ENCODE measurements at regions not wholly inside any gene's neighbourhood (a gene's known extent, or its start where the extent isn't known, plus 50 kb on each side); places are given as distances from the start of the nearest gene placed in this dataset.
A peak's percentile ranks its signal among the peaks of the same experiment; 100 is the strongest.
"Not testable (repeated sequence)": the region's sequence is repeated elsewhere in the genome, so short reads cannot be mapped to it uniquely, and the experiment has no call there.

DNA sequence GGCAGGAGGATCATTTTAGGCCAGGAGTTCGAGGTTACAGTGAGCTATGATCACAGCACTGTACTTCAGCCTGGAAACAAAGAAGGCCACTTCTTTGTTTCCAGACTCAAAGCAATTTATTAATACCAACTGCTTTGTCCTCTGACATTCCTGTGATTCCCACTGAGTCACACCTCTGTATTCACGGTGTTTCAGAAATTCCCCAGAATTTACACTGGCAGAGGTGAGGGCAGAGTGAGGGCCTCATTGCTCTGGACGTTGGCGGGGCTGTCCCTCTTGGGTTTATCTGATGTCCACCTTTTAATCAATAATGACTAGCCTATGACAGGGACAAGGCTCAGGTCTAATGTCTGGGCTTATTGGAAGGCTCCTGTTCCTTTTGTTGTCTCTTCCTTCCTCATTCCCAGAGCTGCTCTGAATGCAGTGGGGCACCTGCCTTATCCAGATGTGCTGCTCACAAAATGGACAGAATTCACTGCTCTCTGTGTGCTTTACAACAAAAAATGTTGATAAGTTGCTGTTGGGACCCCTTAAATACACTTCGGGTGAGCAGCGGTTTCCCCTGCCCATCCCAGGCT lies 160.1 kb downstream of the BCL2L11 start:
- H3K4me3 ChIP-seq (ENCODE audit: low read depth in 1 of 2, low read length in 2 of 2); H3K27me3 ChIP-seq (ENCODE audit: control insufficient read depth in 1 of 2, insufficient read depth in 2 of 2, low read length in 2 of 2); H3K36me3 ChIP-seq (ENCODE audit: control insufficient read depth in 2 of 2, insufficient read depth in 2 of 2, low read length in 1 of 2); H3K27ac ChIP-seq (ENCODE audit: low read depth in 2 of 2, low read length in 1 of 2); H3K4me1 ChIP-seq (ENCODE audit: control insufficient read depth in 2 of 2, insufficient read depth in 2 of 2, low read length in 1 of 2); H3K9me3 ChIP-seq (ENCODE audit: control insufficient read depth in 2 of 2, insufficient read depth in 1 of 2, low read depth in 1 of 2, low read length in 1 of 2): not testable (repeated sequence)
- WGBS, 2 donors, result 87 to 95% methylated on average over 2 of the region's 6 CpGs

DNA sequence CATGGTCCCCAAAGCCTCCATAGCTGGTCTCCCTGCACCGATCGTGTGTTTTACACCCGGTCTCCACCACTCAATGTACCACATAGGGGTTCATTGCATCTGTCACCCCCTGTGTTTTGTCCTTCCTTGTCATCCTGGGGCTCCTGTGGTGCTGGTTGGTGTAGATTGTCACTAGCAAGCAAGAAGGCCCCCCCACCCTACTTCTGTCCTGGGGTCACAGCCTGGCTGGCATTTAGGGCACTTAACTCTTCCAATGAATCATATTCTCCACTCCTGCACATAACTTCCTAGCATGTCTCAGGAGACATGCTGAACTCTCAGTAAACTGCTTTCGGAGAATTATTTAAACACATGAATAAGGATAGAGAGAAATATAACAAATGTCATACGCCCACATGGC lies 161.4 kb downstream of the BCL2L11 start:
- no CpG with 5 or more reads among the region's 5 CpGs for WGBS, 2 donors
- H3K9me3 ChIP-seq (ENCODE audit: control insufficient read depth in 2 of 2, insufficient read depth in 1 of 2, low read depth in 1 of 2, low read length in 1 of 2); H3K4me1 ChIP-seq (ENCODE audit: control insufficient read depth in 2 of 2, insufficient read depth in 2 of 2, low read length in 1 of 2); H3K4me3 ChIP-seq (ENCODE audit: low read depth in 1 of 2, low read length in 2 of 2); H3K27ac ChIP-seq (ENCODE audit: low read depth in 2 of 2, low read length in 1 of 2); H3K36me3 ChIP-seq (ENCODE audit: control insufficient read depth in 2 of 2, insufficient read depth in 2 of 2, low read length in 1 of 2); H3K27me3 ChIP-seq (ENCODE audit: control insufficient read depth in 1 of 2, insufficient read depth in 2 of 2, low read length in 2 of 2): not testable (repeated sequence)

DNA sequence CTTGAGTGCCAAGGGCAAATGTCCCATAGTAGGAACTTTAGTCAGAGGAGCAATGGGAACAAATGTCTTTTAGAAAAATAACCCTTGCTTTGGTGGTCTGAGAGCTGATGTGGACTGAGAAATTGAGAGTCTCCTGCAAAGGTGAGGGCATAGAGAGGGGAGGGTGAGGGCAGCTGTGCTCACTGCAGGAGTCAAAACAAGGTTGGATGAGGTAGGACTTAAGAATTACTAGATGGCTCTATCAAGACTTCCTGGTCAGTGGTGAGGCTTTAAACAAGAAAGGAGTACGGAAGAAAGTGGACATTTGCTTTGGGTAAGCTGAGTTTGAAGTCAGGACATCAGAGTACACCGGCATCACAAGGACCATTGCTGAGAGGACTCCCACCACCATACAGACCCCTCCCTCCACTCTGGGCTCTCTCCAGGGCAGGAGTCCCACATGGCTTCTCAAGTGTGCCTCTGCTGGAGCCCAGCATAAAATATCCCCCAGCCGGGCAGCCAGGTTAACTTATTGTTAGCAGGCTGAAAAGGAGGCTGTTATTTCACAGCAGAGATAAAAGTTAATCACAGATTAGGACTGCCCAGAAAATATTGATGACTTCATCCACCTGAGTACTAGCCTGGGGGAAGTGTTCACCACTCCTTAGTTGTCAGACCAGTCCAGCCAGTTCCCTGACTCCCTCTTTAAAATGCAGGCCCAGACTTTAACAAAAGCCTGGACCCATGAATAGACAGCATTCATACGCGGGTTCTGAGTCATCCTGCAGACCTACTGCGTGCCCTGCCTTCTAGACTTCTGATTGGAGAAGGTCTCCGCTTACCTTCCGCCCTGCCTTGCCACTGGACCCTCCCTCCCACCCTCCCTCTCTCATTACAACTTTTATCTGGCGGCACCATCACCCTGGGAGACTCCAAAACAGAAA lies 167.2 kb downstream of the BCL2L11 start:
- H3K9me3 ChIP-seq (ENCODE audit: control insufficient read depth in 2 of 2, insufficient read depth in 1 of 2, low read depth in 1 of 2, low read length in 1 of 2); H3K4me3 ChIP-seq (ENCODE audit: low read depth in 1 of 2, low read length in 2 of 2); H3K4me1 ChIP-seq (ENCODE audit: control insufficient read depth in 2 of 2, insufficient read depth in 2 of 2, low read length in 1 of 2); H3K27me3 ChIP-seq (ENCODE audit: control insufficient read depth in 1 of 2, insufficient read depth in 2 of 2, low read length in 2 of 2); H3K36me3 ChIP-seq (ENCODE audit: control insufficient read depth in 2 of 2, insufficient read depth in 2 of 2, low read length in 1 of 2): not testable (repeated sequence)
- 39 to 47% methylated on average over 6 to 7 of the region's 9 CpGs for WGBS, 2 donors
- peak overlapping the region in 1 of 2 donors; percentile 13 for H3K27ac ChIP-seq (ENCODE audit: low read depth in 2 of 2, low read length in 1 of 2)

DNA sequence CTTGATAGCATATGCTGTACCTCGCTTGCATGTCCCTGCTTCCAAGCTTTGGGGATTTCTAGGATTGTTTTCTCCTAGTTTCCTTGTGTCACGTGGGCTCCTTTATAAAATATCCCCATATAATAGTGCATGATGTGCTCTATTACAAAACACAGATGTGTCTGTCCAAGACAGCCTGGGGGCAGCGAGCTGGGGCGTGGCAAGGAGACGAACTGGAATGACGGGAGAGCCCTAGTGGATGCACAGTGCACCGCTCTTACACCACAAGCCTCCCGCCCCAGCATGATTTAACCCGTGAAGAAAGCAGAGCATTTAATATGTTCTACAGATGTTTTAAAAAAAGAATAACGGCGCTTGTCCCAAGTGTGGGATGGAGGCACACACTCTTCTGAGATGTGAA lies 169.7 kb downstream of the BCL2L11 start:
- H3K36me3 ChIP-seq (ENCODE audit: control insufficient read depth in 2 of 2, insufficient read depth in 2 of 2, low read length in 1 of 2); H3K9me3 ChIP-seq (ENCODE audit: control insufficient read depth in 2 of 2, insufficient read depth in 1 of 2, low read depth in 1 of 2, low read length in 1 of 2); H3K4me1 ChIP-seq (ENCODE audit: control insufficient read depth in 2 of 2, insufficient read depth in 2 of 2, low read length in 1 of 2); H3K27me3 ChIP-seq (ENCODE audit: control insufficient read depth in 1 of 2, insufficient read depth in 2 of 2, low read length in 2 of 2); H3K27ac ChIP-seq (ENCODE audit: low read depth in 2 of 2, low read length in 1 of 2); H3K4me3 ChIP-seq (ENCODE audit: low read depth in 1 of 2, low read length in 2 of 2): not testable (repeated sequence)
- WGBS, 2 donors, result 58 to 59% methylated on average over 10 of the region's 11 CpGs

DNA sequence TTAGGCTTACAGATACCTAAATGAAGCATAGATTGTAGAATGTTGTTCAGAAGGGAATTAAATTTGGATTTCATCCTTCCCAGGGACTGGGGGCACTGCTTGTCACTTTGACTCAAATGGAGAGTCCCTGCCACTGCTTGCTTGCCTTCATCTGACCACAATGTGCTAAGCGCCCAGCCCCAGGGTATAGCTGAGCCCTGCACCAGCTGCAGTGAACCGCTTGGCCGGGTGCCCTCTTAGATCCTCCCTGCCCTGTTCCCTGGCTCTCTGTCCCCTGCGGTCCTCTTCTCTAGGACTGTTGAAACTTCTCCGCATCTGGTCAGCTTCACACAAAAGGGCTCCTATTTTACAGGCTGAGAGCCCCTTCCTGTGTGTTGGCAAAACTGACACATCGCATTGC lies 170.9 kb downstream of the BCL2L11 start:
- not testable (repeated sequence) for H3K4me1 ChIP-seq (ENCODE audit: control insufficient read depth in 2 of 2, insufficient read depth in 2 of 2, low read length in 1 of 2); H3K36me3 ChIP-seq (ENCODE audit: control insufficient read depth in 2 of 2, insufficient read depth in 2 of 2, low read length in 1 of 2); H3K9me3 ChIP-seq (ENCODE audit: control insufficient read depth in 2 of 2, insufficient read depth in 1 of 2, low read depth in 1 of 2, low read length in 1 of 2); H3K27ac ChIP-seq (ENCODE audit: low read depth in 2 of 2, low read length in 1 of 2); H3K4me3 ChIP-seq (ENCODE audit: low read depth in 1 of 2, low read length in 2 of 2); H3K27me3 ChIP-seq (ENCODE audit: control insufficient read depth in 1 of 2, insufficient read depth in 2 of 2, low read length in 2 of 2)
- 62 to 63% methylated on average over 4 to 5 of the region's 6 CpGs for WGBS, 2 donors

DNA sequence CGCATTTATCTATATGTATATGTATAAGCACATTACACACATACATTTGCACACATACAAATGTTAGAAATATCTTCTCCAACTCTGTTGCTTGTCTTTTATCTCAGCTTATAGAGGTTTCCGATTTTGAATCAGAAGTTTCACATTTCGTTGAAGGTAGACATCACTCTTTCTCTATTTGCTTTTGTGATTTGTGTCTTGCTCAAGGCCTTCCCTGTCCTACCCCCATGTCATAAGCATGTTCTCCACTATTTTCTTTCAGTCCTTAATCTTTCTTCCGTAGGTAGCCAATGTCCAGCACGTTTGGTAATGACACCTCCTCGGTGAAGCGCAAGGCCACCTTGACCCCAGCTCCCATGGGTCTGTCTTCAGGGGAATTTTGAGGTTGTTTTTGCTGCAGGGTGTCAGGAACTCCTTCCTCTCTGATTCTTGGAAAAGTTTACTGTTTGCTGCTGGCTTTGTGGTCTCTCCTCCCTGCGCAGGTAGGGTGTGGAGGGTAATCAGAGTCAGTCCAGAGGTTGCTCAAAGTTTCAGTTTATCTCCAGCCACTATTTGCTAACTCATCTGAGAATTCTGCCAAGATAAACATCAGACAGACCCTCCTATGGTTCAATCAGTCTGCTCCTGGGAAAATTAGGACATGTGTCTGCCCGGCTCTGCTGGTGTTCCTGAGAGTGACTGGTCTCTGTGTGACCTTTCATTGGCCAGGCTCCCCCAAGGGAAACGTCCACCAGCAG lies 171.7 kb downstream of the BCL2L11 start:
- H3K27me3 ChIP-seq (ENCODE audit: control insufficient read depth in 1 of 2, insufficient read depth in 2 of 2, low read length in 2 of 2); H3K36me3 ChIP-seq (ENCODE audit: control insufficient read depth in 2 of 2, insufficient read depth in 2 of 2, low read length in 1 of 2); H3K27ac ChIP-seq (ENCODE audit: low read depth in 2 of 2, low read length in 1 of 2); H3K4me3 ChIP-seq (ENCODE audit: low read depth in 1 of 2, low read length in 2 of 2); H3K9me3 ChIP-seq (ENCODE audit: control insufficient read depth in 2 of 2, insufficient read depth in 1 of 2, low read depth in 1 of 2, low read length in 1 of 2); H3K4me1 ChIP-seq (ENCODE audit: control insufficient read depth in 2 of 2, insufficient read depth in 2 of 2, low read length in 1 of 2): not testable (repeated sequence)
- WGBS, 2 donors, result 68 to 84% methylated on average over 7 of the region's 10 CpGs

DNA sequence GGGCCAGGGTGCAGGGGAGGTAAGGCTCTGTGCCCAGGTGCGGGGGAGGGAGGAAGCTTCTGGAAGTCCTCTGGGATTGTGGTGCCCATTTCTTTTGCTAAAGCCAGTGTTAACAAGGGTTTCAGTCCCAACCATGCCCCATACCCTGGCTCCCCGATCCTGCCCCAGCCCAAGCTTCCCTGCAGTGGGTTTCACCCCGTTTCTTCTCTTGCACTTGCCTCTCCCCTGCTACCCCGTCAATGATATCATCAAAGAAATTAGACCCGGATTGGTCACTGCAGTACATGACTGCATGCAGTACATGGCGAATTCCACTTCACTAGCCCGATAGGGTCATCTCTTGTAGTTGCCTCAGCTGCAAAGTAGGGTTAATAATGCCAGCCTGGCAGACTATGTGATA lies 174.0 kb downstream of the BCL2L11 start:
- H3K27ac ChIP-seq (ENCODE audit: low read depth in 2 of 2, low read length in 1 of 2); H3K4me1 ChIP-seq (ENCODE audit: control insufficient read depth in 2 of 2, insufficient read depth in 2 of 2, low read length in 1 of 2); H3K36me3 ChIP-seq (ENCODE audit: control insufficient read depth in 2 of 2, insufficient read depth in 2 of 2, low read length in 1 of 2); H3K4me3 ChIP-seq (ENCODE audit: low read depth in 1 of 2, low read length in 2 of 2); H3K9me3 ChIP-seq (ENCODE audit: control insufficient read depth in 2 of 2, insufficient read depth in 1 of 2, low read depth in 1 of 2, low read length in 1 of 2); H3K27me3 ChIP-seq (ENCODE audit: control insufficient read depth in 1 of 2, insufficient read depth in 2 of 2, low read length in 2 of 2): not testable (repeated sequence)
- 85 to 89% methylated on average over 3 of the region's 7 CpGs for WGBS, 2 donors

DNA sequence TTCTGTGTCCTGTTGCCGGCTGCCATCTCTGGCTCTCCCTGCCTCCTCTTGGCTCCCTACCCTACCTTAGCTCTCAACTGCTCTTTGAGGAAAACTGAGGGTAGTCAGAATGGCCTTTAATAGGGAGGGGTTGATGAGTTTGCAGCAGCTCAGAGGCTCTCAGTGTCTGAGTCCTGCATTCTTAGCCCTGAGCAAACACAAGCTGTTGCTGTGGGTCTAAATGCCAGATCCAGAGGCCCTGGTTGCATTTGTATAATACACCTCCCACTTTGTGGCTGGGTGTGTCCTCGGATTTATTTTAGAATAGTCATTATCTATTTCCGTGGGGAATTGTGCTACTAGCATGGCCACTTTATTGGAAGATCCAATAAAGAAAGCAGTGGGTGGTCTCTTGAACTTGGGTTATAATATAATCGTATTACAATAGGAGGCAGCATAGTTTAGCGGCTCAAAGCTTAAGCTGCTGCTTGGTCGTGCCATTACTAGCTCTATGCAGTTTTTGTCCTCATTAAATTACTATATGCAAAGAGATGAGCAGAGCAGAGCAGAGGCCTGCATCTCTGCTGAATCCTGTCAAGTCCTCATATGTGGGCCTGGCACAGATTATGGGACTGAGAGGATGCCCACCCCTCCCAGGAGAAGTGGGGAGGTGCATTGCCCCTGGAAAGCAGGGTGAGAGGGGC lies 175.5 kb downstream of the BCL2L11 start:
- WGBS, 2 donors, result 87 to 90% methylated on average over 5 of the region's 6 CpGs
- H3K27me3 ChIP-seq (ENCODE audit: control insufficient read depth in 1 of 2, insufficient read depth in 2 of 2, low read length in 2 of 2); H3K27ac ChIP-seq (ENCODE audit: low read depth in 2 of 2, low read length in 1 of 2); H3K4me1 ChIP-seq (ENCODE audit: control insufficient read depth in 2 of 2, insufficient read depth in 2 of 2, low read length in 1 of 2); H3K9me3 ChIP-seq (ENCODE audit: control insufficient read depth in 2 of 2, insufficient read depth in 1 of 2, low read depth in 1 of 2, low read length in 1 of 2); H3K4me3 ChIP-seq (ENCODE audit: low read depth in 1 of 2, low read length in 2 of 2); H3K36me3 ChIP-seq (ENCODE audit: control insufficient read depth in 2 of 2, insufficient read depth in 2 of 2, low read length in 1 of 2): not testable (repeated sequence)

DNA sequence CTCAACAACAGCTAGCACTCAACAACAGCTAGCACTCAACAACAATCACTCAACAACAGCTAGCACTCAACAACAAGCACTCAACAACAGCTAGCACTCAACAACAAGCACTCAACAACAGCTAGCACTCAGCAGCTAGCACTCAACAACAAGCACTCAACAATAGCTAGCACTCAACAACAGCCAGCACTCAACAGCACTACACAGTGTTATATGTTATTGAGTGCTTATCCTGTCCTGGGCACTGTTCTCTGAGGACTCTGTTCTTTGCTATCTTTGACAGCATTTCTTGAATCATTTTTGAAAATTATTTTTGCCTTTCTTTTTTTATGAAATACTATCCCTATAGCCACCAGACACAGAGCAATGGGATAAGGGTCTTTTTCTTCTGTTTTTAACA lies 176.4 kb downstream of the BCL2L11 start:
- H3K27me3 ChIP-seq (ENCODE audit: control insufficient read depth in 1 of 2, insufficient read depth in 2 of 2, low read length in 2 of 2); H3K9me3 ChIP-seq (ENCODE audit: control insufficient read depth in 2 of 2, insufficient read depth in 1 of 2, low read depth in 1 of 2, low read length in 1 of 2); H3K27ac ChIP-seq (ENCODE audit: low read depth in 2 of 2, low read length in 1 of 2); H3K4me3 ChIP-seq (ENCODE audit: low read depth in 1 of 2, low read length in 2 of 2); H3K36me3 ChIP-seq (ENCODE audit: control insufficient read depth in 2 of 2, insufficient read depth in 2 of 2, low read length in 1 of 2); H3K4me1 ChIP-seq (ENCODE audit: control insufficient read depth in 2 of 2, insufficient read depth in 2 of 2, low read length in 1 of 2): not testable (repeated sequence)

Measured in esophagus (tissue), 2 donors.